GM12873 (cell line): ENCODE measurements at regions not wholly inside any gene's neighbourhood (a gene's known extent, or its start where the extent isn't known, plus 50 kb on each side); places are given as distances from the start of the nearest gene placed in this dataset.

Source experiments
- CTCF ChIP-seq: IDR thresholded peaks from 2 replicates; pipeline ENCODE4 v1.5.1; 2012; ENCODE audit warnings: low read depth, mild to moderate bottlenecking, moderate library complexity, low read length, control low read depth; ENCODE audit not compliant: insufficient read depth; ENCODE audit errors: missing control alignments

- no peak for TF ChIP-seq CTCF
Measured at GRCh38 chr1:222286011-222286410, 261.9 kb downstream of the HHIPL2 start.

- TF ChIP-seq CTCF = no peak
Measured at GRCh38 chr1:222285526-222285925, 262.4 kb downstream of the HHIPL2 start.

GRCh38 chr1:222284466-222284865 lies 263.4 kb downstream of the HHIPL2 start:
- no peak for TF ChIP-seq CTCF

- no peak for TF ChIP-seq CTCF
Measured at GRCh38 chr1:222283147-222283768, 264.6 kb downstream of the HHIPL2 start.

- no peak for TF ChIP-seq CTCF
Measured at GRCh38 chr1:222279591-222279990, 268.3 kb downstream of the HHIPL2 start.

- no peak for TF ChIP-seq CTCF
Measured at GRCh38 chr1:222278501-222278900, 269.4 kb downstream of the HHIPL2 start.

GRCh38 chr1:222275729-222276465 lies 272.0 kb downstream of the HHIPL2 start:
- TF ChIP-seq CTCF = no peak
